PFSK-1 (cell line): ENCODE measurements at regions not wholly inside any gene's neighbourhood (a gene's known extent, or its start where the extent isn't known, plus 50 kb on each side); places are given as distances from the start of the nearest gene placed in this dataset.

Experiments
- FOXP2 ChIP-seq: optimal IDR thresholded peaks from 2 replicates; pipeline ENCODE3; 2011; ENCODE audit warnings: borderline replicate concordance, control low read depth, inconsistent platforms; ENCODE audit not compliant: insufficient read depth; ENCODE audit errors: extremely low read length, extremely low read depth
- POLR2AphosphoS5 ChIP-seq: IDR thresholded peaks from 2 replicates; pipeline ENCODE4 v1.6.1; 2012; ENCODE audit warnings: low read depth, mild to moderate bottlenecking, control low read depth, low read length, moderate library complexity
- TAF1 ChIP-seq: IDR thresholded peaks from 2 replicates; pipeline ENCODE4 v1.6.1; 2012; ENCODE audit warnings: low read length, control low read depth, borderline replicate concordance; ENCODE audit not compliant: insufficient read depth

DNA sequence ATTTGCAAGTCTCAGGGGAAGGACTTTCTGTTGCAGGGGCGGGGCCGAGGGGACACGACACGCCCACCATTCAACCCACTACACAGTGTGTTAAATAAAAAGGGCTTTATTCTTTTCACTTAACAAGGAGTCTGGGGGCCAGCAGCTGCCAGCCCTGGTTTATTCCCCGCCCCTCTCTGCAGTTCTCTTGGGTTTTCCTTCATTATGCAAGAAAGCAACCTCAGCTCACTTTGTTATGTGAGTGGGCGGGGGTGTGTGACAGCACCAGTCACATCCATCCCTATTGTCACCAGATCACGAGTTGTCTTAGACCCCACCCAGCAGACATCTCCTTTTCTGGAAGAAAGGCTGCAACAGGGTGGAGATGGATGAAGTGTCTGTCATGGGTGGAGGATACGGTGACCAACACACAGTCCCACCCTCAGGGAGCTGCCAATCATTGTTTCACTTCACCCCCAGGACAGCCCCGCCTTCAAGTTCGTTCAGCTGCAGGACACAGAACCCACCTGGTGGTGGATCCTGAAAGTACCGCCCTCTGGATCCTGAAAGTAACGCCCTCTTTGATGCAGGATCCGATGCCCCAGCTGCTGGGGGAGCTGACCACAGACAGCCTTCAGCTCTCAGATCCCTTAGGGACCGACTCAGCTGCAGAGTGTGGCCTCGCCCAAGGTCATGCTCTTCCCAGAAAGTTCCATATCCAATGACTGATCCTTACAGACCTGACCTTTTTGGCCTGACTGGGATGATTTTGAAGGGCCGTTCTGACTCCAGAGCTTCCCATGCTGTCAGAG lies 79.6 kb downstream of the SMIM20 start:
- TF ChIP-seq TAF1 (no peak), POLR2AphosphoS5 (no peak), FOXP2 (no peak)
